Right ventricle myocardium inferior (tissue), 1 donor: ENCODE measurements at regions not wholly inside any gene's neighbourhood (a gene's known extent, or its start where the extent isn't known, plus 50 kb on each side); places are given as distances from the start of the nearest gene placed in this dataset.
A peak's percentile ranks its signal among the peaks of the same experiment; 100 is the strongest.

Experiments
- ATAC-seq: fragments of 200-7000 bp; cut with Tn5 transposase; one replicate; pipeline ENCODE4 v1.9.1; 2020; ENCODE audit warnings: mild to moderate bottlenecking, moderate library complexity
- DNase-seq: peaks from one replicate; pipeline ENCODE4 v3.0.0; 2021; ENCODE audit errors: missing footprints
- intact Hi-C: fragments of 100-400 bp; cut with DNase I; formaldehyde crosslinking; loops from one replicate; pipeline ENCODE4 v1.11.0; 2022
- donor health status: DM: no; HTN: yes; CAD: no; lungs with severe emphysema.

- DNase-seq = no peak
- intact Hi-C loops = loop anchor here (2.0 to 5.0 kb wide), 2 partner anchors 38 to 131 kb away; no protein-coding TSS in a partner anchor
- peak; percentile 83 for ATAC-seq
Observed at GRCh38 chr11:122309262-122309925, 193.4 kb upstream of the BLID start.

DNA sequence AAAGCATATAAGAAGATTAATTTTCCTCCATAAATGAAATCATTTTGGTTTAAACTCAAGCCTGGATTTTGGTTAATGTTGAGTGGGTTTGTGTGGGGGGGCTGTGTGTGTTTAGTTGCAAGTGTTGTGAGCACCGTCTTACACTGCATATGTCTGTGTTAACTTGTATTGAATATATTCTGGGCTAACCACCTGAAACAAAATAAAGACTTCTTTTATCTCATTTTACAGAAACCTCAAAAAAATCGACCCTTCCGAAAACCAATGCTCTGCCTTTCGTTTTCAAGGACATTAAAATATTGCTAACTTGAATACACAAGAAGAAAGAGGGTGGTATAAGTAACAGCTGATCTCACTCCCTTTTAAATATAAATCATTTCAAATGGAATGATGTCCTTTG is 192.2 kb upstream of the BLID start:
- intact Hi-C loops = loop anchor here (2.0 to 5.0 kb wide), 2 partner anchors 39 to 133 kb away; no protein-coding TSS in a partner anchor
- DNase-seq (no peak), ATAC-seq (no peak)

GRCh38 chr11:122307476-122308035 is 191.5 kb upstream of the BLID start:
- DNase-seq = no peak
- ATAC-seq = no peak
- intact Hi-C loops = loop anchor here (2.0 to 5.0 kb wide), 2 partner anchors 40 to 133 kb away; no protein-coding TSS in a partner anchor

GRCh38 chr11:122306831-122307391 is 190.9 kb upstream of the BLID start:
- DNase-seq (no peak), ATAC-seq (no peak)
- intact Hi-C loops = loop anchor here (5.0 kb wide), 1 partner anchor 40 kb away; no protein-coding TSS in a partner anchor

GRCh38 chr11:122305426-122306320 is 189.7 kb upstream of the BLID start:
- ATAC-seq = no peak
- DNase-seq = no peak
- intact Hi-C loops = loop anchor here (5.0 kb wide), 1 partner anchor 42 kb away; no protein-coding TSS in a partner anchor

DNA sequence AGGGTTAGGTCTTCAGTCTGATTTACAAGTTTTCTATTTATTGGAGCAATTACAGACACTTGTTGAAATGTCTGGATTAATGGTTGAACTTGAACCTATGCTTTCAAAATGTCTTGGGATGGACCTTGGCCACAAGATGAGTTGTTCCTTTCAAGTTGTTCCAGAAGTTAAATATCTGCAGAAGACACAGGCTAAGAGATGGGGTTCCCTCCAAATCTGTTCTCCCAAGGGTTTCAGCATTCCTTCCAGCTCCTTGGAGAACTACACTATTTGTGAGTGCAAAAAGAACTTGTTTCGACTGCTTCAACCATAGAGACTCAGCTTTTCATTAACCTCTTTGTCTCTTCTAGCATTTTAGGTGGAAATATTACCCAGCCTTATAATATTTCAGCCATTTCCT is 189.0 kb upstream of the BLID start:
- no peak for DNase-seq
- ATAC-seq = no peak
- intact Hi-C loops = loop anchor here (5.0 kb wide), 1 partner anchor 42 kb away; no protein-coding TSS in a partner anchor

GRCh38 chr11:122304306-122304705 is 188.3 kb upstream of the BLID start:
- DNase-seq = no peak
- intact Hi-C loops = no loop called here

GRCh38 chr11:122294041-122294440 is 178.0 kb upstream of the BLID start:
- intact Hi-C loops = loop anchor here (5.0 kb wide), 1 partner anchor 77 kb away; no protein-coding TSS in a partner anchor
- ATAC-seq (no peak), DNase-seq (no peak)

More at GRCh38 chr11:122304306-122304705, 188.3 kb upstream of the BLID start:
- no peak for ATAC-seq

DNA sequence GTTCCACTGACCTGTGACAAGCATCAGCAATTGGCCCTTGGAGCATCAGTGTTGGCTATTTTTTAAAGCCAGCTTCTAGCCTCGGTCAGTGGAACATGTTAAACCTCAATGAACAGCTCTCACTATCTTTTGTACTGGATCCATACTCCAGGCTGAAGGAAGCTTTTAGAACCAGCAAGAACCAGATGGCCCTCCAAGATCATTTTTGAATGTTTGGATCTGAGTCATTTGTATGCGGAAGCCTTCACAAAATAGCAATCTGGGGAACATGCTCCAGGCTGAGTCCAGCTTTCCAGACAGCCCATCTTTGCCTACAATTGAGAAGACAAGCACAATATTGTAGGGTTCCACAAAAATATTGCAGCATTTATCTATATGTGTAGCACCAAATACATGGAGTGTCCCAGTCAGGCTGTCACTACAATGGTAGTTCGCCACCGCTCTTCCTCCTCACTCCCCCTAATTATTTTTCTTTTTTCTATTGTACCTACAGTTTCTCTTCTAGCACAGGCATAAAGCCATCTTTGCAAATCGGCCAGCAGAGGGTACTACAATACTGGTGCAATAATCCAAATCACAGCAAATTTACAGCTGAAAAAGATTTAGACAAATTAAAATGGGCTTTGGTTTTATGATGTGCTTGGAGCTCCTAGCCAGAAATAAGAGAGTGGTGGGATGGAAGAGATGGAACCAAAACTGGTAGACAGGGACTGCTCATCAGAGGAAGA is 177.4 kb upstream of the BLID start:
- intact Hi-C loops = loop anchor here (1.0 to 5.0 kb wide), 2 partner anchors 76 to 212 kb away; no protein-coding TSS in a partner anchor
- ATAC-seq (peak; percentile 56), DNase-seq (no peak)

GRCh38 chr11:122287401-122287800 is 171.4 kb upstream of the BLID start:
- no peak for DNase-seq
- intact Hi-C loops = no loop called here
- no peak for ATAC-seq

- intact Hi-C loops = no loop called here
- DNase-seq (no peak), ATAC-seq (no peak)
Observed at GRCh38 chr11:122285070-122285988, 169.3 kb upstream of the BLID start.

GRCh38 chr11:122280870-122281269 is 164.9 kb upstream of the BLID start:
- ATAC-seq = no peak
- no peak for DNase-seq
- intact Hi-C loops = no loop called here

DNA sequence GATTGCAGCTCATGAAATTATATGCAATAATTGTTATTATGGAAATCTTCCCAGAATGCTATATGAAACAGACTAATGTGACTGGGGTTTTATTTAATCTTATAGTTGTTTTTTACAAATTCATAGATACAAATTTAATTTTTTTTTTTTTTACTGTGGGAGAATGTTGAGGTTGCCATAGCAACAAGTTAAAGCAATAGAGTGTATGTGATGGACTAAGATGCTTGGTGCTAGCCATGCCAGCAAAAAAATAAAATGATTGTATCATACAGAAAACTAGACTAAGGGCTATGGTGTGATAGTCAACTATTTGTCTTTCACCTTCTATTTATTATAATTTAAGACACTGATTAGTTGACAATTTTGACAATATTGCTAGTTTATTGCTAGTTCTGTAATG is 163.2 kb upstream of the BLID start:
- no peak for ATAC-seq
- intact Hi-C loops = no loop called here
- DNase-seq = no peak

GRCh38 chr11:122277493-122277892 is 161.5 kb upstream of the BLID start:
- DNase-seq (no peak), ATAC-seq (no peak)
- intact Hi-C loops = no loop called here

DNA sequence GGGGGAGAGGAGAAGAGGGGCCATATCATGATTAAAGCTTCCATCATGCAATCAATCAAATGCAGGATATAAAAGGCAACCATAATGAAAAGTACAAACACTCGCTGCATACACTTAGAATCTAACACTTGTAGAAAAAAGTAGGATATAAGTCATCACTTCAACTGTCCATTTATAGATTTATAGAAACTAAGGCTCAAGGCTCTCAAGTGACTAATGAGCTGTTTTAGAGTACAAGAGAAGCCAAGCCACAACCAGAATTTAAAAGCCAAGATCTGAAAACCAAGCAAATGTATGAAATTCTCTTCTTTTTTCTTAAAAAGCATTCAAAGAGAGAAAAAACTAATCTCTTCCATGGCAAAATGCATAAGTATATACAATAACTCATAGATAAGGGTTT is 160.2 kb upstream of the BLID start:
- intact Hi-C loops = no loop called here
- ATAC-seq = no peak
- no peak for DNase-seq

DNA sequence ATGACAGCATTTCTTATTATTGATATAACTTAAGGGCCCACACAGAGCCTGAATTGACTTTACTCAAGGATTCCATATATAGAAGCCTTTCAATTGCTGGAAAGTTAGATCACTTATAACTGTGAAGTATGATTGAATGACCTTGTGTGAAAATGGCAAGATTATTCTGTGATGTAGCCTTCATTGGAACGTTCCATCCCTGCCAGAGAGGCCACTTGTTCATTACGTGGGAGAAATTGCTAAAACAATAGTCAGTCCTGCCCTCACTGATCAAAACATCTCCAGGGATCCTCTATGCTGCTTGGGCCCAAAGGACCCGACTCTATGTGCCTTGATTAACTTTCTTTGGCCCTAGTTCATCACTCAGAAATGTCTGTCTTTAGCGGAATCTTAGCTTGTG is 159.5 kb upstream of the BLID start:
- intact Hi-C loops = no loop called here
- DNase-seq = no peak
- no peak for ATAC-seq

DNA sequence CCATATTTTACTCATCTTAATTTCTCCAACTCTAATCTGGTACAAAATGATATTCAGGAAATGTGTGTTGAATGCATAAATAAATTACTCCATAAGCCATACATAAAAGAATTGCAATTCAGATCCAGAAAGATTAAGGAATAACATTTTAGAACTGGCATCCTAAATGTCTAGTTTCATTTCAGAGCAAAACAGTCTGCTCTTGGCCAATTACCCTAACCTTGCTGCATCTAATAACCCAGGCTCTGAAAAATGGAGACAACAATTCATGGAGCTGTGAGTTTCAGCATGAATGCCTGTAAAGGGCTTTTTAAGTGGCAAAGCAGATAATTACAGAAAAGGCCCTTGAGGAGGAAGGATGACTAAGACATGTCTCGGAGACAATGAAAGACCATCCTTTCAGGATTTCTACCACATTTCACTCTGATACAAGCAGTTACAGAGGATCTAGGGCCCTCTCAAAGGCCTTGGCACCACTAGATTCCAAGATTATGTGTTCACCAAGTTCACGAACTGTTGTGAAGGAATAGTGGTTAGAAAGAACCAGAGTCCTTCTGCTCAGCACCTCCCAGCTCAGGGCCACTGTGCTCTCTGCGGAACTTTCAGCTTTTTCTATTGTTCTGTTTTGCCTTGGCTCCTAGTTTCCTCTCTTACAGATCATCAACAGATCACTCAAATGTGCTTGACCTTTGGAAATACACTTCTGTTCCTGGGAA is 157.6 kb upstream of the BLID start:
- intact Hi-C loops = no loop called here
- no peak for ATAC-seq
- DNase-seq = no peak
